Fibroblast of villous mesenchyme (primary cell): ENCODE measurements at regions not wholly inside any gene's neighbourhood (a gene's known extent, or its start where the extent isn't known, plus 50 kb on each side); places are given as distances from the start of the nearest gene placed in this dataset. TPM values are rescaled to one million over a fixed set of nuclear protein-coding genes. Genes with fewer than 3 reads are reported as not detected.
"Not testable (repeated sequence)": the region's sequence is repeated elsewhere in the genome, so short reads cannot be mapped to it uniquely, and the experiment has no call there.

ENCODE experiments used
- DNase-seq: peaks from one replicate; pipeline ENCODE4 v3.0.0-alpha.2; 2010; ENCODE audit warnings: low read depth
- H3K4me3 ChIP-seq: 2 replicates; pipeline ENCODE4 v1.5.1; 2011; ENCODE audit warnings: low read depth, mild to moderate bottlenecking, low read length
- small RNA-seq: library from RNA; depleted of rRNA; stranded (forward); fragments of <200 nt; gene quantifications from one replicate; pipeline ENCODE3, GENCODE V24; 2012
- TF ChIP-seq, protein P1 (sequence below): IDR thresholded peaks from 2 replicates; pipeline ENCODE4 v1.5.1; 2012; ENCODE audit warnings: low read depth, mild to moderate bottlenecking, low read length; ENCODE audit not compliant: insufficient read depth

DNA sequence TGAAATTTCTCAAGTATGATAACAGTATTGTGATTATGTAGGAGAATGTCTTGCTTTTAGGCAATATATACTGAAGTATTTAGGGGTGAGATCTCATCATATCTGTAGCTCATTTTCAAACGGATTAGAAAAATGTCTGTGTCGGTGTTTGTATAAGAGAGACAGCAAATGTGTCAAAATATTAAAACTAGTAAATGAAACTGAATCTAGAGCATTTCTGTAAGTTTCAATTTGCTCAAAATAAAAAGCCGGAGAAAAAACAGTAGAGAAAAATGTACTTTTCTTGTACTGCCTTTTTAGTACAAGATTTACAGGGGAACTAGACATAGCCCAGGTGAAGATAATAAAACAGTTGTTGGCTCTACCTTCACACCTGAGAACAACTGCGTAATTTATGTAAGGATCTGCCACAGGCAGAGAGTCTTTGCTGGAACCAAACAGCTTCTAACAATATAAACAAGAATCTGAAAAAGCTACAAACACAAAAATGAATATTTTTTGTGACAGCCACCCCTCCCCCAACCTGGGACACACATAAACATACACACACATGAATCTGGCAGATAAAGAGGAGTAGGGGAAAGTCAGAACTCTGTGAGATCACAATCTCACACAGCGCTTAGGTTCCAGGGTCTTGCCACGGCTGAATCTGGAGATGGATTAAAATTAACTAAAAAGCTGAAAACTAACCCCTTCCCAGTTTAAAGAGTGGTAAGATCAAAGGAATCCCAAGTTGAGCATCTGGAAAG lies 153.3 kb downstream of the AVL9 start:
- TF ChIP-seq, protein P1, sequence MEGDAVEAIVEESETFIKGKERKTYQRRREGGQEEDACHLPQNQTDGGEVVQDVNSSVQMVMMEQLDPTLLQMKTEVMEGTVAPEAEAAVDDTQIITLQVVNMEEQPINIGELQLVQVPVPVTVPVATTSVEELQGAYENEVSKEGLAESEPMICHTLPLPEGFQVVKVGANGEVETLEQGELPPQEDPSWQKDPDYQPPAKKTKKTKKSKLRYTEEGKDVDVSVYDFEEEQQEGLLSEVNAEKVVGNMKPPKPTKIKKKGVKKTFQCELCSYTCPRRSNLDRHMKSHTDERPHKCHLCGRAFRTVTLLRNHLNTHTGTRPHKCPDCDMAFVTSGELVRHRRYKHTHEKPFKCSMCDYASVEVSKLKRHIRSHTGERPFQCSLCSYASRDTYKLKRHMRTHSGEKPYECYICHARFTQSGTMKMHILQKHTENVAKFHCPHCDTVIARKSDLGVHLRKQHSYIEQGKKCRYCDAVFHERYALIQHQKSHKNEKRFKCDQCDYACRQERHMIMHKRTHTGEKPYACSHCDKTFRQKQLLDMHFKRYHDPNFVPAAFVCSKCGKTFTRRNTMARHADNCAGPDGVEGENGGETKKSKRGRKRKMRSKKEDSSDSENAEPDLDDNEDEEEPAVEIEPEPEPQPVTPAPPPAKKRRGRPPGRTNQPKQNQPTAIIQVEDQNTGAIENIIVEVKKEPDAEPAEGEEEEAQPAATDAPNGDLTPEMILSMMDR = no peak
- no peak for DNase-seq
- no peak overlapping the region for H3K4me3 ChIP-seq

DNA sequence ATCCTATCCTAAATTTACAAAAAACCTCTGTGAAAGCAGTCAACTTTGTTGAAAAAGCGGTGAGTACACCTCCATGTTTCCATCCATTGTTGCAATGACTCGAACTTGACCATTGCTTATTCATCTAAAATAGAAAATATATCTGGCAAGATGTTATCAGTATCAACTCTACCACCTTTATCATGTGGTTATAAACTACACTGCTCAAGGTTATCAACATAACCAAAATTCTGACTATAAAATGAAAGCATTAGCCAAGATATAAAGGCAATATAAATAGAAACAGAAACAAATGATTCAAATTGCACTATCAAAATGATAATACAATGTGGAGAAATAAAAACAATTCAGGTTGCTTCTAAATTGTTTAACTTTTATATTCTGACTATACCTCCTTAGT lies 150.0 kb downstream of the AVL9 start:
- not testable (repeated sequence) for H3K4me3 ChIP-seq, DNase-seq

DNA sequence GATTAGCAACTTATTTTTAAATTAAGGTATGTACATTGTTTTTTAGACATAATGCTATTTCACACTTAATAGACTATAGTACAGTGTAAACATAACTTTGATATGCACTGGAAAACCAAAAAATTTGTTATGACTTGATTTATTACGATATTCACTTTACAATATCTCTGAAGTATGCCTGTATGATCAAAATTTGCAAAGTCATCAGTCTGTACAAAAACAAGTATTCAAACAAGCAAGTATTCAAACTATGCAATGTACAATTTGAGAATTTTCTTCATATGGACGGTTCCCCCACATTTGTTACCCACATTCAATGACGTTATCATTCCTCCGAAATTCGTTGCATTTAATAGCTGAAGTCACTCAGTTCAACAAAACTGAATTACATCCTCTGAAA lies 147.9 kb downstream of the AVL9 start:
- no peak for DNase-seq
- TF ChIP-seq, protein P1 = no peak
- H3K4me3 ChIP-seq = no peak overlapping the region

DNA sequence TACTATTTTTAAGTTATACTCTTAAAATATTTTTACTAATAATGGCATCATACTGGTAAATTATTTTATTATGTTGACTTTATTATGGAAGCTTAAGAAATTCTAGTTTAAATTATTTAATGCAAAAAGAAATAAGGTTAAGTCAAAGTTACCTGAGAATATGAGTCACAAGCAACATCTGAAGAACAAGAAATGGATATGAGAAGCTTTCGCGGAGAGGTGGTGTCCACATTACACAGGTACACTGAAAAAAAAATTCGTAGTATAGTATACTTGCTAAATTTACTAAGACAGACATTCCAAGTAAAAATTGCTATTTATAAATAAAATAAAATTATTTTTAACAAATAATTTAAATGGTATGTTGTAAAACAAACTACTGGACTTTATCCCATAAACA lies 143.8 kb downstream of the AVL9 start:
- TF ChIP-seq, protein P1 = no peak
- no peak for DNase-seq

DNA sequence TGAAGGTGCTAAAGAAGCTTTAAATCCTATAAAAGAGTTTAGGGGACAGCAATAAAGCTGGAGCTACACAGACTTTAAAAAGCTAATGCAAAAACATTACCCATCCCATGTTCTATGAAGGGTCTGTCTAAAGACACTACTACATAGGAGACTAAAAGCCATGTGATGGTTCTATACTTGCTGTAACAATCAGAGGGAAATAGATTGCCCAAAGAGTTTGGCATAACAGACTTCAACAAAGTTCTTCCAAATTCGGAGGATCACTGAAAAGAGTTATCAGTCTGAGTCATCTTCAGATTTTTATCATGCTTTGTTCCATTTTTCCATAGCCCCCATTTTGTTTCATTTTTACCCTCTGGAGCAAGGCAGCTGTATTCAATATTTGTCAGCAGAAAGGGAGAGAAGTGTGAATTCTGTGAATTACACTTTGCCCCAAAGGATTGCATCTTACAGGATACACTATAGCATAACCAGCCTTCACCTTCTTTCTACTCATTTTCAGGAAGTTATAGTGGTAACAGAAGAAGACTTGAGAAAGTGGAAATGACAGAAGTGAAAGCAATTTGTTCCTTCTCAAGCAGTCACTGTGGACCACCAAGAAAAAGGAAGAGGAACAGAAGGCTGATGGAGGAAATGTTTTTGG lies 143.3 kb downstream of the AVL9 start:
- DNase-seq, H3K4me3 ChIP-seq: not testable (repeated sequence)

More for the DNA sequence above, 143.8 kb downstream of the AVL9 start:
- no peak overlapping the region for H3K4me3 ChIP-seq

Small RNA genes lying in the stretch of these regions (small RNA-seq; reads per million reads assigned to genes)
- gene AC018645.1 (not detected), gene MIR550A2 (not detected), gene RF00322 (not detected)
